ENCODE measurements at regions not wholly inside any gene's neighbourhood (a gene's known extent, or its start where the extent isn't known, plus 50 kb on each side); places are given as distances from the start of the nearest gene placed in this dataset.

DNA sequence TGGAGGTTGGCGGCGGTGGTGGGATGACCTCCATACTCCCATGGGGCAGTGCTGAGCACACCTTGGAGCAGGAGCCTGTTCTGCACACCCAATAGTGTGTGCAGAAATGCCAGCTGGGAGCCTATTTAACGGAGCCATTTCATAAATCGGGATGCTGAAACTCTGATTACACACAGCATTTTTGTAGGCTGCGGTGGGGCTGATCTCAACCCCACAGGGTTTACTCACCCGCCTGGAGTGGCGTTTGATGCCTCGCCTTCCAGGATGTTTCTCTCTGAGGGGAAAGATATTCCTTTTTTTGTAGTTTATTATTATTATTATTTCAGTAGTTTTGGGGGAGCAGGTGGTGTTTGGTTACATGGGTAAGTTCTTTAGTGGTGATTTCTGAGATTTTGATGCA is 82.6 kb upstream of the WDR26 start:
- TF ChIP-seq EZH2 (IDR thresholded peaks at IDR 0.05; ENCODE audit: insufficient read depth, low read length) (no peak), CTCF (IDR thresholded peaks at IDR 0.05; ENCODE audit: insufficient read depth, low read depth, low read length) (no peak)

Measured in astrocyte (in vitro differentiated cells and primary cell).